NAMALWA (cell line): ENCODE measurements at regions not wholly inside any gene's neighbourhood (a gene's known extent, or its start where the extent isn't known, plus 50 kb on each side); places are given as distances from the start of the nearest gene placed in this dataset.
"Not testable (repeated sequence)": the region's sequence is repeated elsewhere in the genome, so short reads cannot be mapped to it uniquely, and the experiment has no call there.

Experiments used
- DNase-seq: peaks from one replicate; pipeline ENCODE4 v3.0.0-alpha.2; 2015; ENCODE audit warnings: low spot score

GRCh38 chr15:31179693-31180092 lies 78.2 kb upstream of the TRPM1 start:
- no peak for DNase-seq

GRCh38 chr15:31193291-31193690 lies 91.8 kb upstream of the TRPM1 start:
- DNase-seq = no peak

GRCh38 chr15:31195871-31196270 lies 94.3 kb upstream of the TRPM1 start:
- DNase-seq = no peak

GRCh38 chr15:31197497-31198414 lies 96.2 kb upstream of the TRPM1 start:
- peak; percentile 49 for DNase-seq

- DNase-seq = peak; percentile 64
Measured at GRCh38 chr15:31200735-31201151, 99.2 kb upstream of the TRPM1 start.

GRCh38 chr15:31202953-31203352 lies 101.4 kb upstream of the TRPM1 start:
- peak; percentile 75 for DNase-seq

GRCh38 chr15:31203999-31204398 lies 102.5 kb upstream of the TRPM1 start:
- DNase-seq = no peak

GRCh38 chr15:31206386-31207181 lies 105.1 kb upstream of the TRPM1 start:
- DNase-seq = no peak

GRCh38 chr15:31207246-31207645 lies 105.7 kb upstream of the TRPM1 start:
- no peak for DNase-seq

GRCh38 chr15:31207861-31208260 lies 106.3 kb upstream of the TRPM1 start:
- DNase-seq = not testable (repeated sequence)

GRCh38 chr15:31208817-31209216 lies 107.3 kb upstream of the TRPM1 start:
- DNase-seq = no peak

GRCh38 chr15:31211353-31211752 lies 109.8 kb upstream of the TRPM1 start:
- no peak for DNase-seq

- no peak for DNase-seq
Measured at GRCh38 chr15:31212326-31213080, 111.0 kb upstream of the TRPM1 start.

GRCh38 chr15:31214158-31214863 lies 112.3 kb upstream of the KLF13 start:
- peak; percentile 51 for DNase-seq

GRCh38 chr15:31214864-31215489 lies 111.7 kb upstream of the KLF13 start:
- no peak for DNase-seq

GRCh38 chr15:31215490-31216214 lies 111.0 kb upstream of the KLF13 start:
- DNase-seq = peak; percentile 81

- DNase-seq = peak; percentile 83
Measured at GRCh38 chr15:31216215-31216911, 110.3 kb upstream of the KLF13 start.

- DNase-seq = no peak
Measured at GRCh38 chr15:31217067-31217466, 109.6 kb upstream of the KLF13 start.

GRCh38 chr15:31217566-31218270 lies 108.9 kb upstream of the KLF13 start:
- no peak for DNase-seq
